Glutamatergic neuron (in vitro differentiated cells): ENCODE measurements at regions not wholly inside any gene's neighbourhood (a gene's known extent, or its start where the extent isn't known, plus 50 kb on each side); places are given as distances from the start of the nearest gene placed in this dataset.
"Not testable (repeated sequence)": the region's sequence is repeated elsewhere in the genome, so short reads cannot be mapped to it uniquely, and the experiment has no call there.

ENCODE experiments used
- DNase-seq: peaks from one replicate; pipeline ENCODE4 v3.0.0; 2022
- H3K27ac Mint-ChIP-seq: one replicate; pipeline ENCODE4 v1.8.0; 2020; ENCODE audit warnings: mild to moderate bottlenecking, mixed read lengths, inconsistent platforms; ENCODE audit not compliant: unreplicated experiment
- H3K27me3 Mint-ChIP-seq: one replicate; pipeline ENCODE4 v1.8.0; 2020; ENCODE audit warnings: mild to moderate bottlenecking, moderate library complexity, mixed read lengths, inconsistent platforms; ENCODE audit not compliant: unreplicated experiment
- H3K36me3 Mint-ChIP-seq: one replicate; pipeline ENCODE4 v1.8.0; 2020; ENCODE audit warnings: mild to moderate bottlenecking, mixed read lengths, inconsistent platforms; ENCODE audit not compliant: unreplicated experiment
- H3K4me1 Mint-ChIP-seq: one replicate; pipeline ENCODE4 v1.8.0; 2020; ENCODE audit warnings: mild to moderate bottlenecking, low read depth, mixed read lengths, inconsistent platforms; ENCODE audit not compliant: unreplicated experiment
- H3K4me3 Mint-ChIP-seq: one replicate; pipeline ENCODE4 v1.8.0; 2020; ENCODE audit warnings: mild to moderate bottlenecking, mixed read lengths, inconsistent platforms; ENCODE audit not compliant: unreplicated experiment
- H3K9me3 Mint-ChIP-seq: one replicate; pipeline ENCODE4 v1.8.0; 2020; ENCODE audit warnings: mild to moderate bottlenecking, moderate library complexity, mixed read lengths, inconsistent platforms; ENCODE audit not compliant: unreplicated experiment
- TF ChIP-seq, protein P1 (sequence below): fragments of 200-600 bp; sonication (generic); IDR thresholded peaks from one replicate; pipeline ENCODE4 v1.5.0; 2021; ENCODE audit not compliant: partially characterized antibody, unreplicated experiment

DNA sequence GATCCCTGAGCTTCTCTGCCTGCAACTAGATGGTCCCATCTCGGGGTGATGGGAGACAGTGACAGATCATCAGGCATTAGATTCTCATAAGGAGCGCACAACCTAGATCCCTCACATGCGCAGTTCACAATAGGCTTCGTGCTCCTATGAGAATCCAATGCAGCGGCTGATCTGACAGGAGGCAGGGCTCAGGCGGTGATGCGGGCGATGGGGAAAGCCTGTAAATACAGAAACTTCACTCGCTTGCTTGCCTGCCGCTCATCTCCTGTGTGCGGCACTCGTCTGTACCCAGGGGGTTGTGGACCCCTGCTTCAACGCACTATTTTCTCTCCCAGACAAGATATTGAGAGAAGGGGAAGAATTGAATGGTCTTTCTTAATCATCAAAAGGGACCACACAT, 473.9 kb downstream of the ZNF536 start:
- TF ChIP-seq, protein P1, sequence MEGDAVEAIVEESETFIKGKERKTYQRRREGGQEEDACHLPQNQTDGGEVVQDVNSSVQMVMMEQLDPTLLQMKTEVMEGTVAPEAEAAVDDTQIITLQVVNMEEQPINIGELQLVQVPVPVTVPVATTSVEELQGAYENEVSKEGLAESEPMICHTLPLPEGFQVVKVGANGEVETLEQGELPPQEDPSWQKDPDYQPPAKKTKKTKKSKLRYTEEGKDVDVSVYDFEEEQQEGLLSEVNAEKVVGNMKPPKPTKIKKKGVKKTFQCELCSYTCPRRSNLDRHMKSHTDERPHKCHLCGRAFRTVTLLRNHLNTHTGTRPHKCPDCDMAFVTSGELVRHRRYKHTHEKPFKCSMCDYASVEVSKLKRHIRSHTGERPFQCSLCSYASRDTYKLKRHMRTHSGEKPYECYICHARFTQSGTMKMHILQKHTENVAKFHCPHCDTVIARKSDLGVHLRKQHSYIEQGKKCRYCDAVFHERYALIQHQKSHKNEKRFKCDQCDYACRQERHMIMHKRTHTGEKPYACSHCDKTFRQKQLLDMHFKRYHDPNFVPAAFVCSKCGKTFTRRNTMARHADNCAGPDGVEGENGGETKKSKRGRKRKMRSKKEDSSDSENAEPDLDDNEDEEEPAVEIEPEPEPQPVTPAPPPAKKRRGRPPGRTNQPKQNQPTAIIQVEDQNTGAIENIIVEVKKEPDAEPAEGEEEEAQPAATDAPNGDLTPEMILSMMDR: no peak
- H3K9me3 Mint-ChIP-seq: peaks cover 5% of the 10 kb centered on the region
- H3K27ac Mint-ChIP-seq: no peak overlapping the region
- H3K36me3 Mint-ChIP-seq: peaks cover 7% of the 10 kb centered on the region
- DNase-seq: no peak
- peaks cover 1% of the 10 kb centered on the region for H3K27me3 Mint-ChIP-seq
- H3K4me3 Mint-ChIP-seq: no peak overlapping the region
- peaks cover 1% of the 10 kb centered on the region for H3K4me1 Mint-ChIP-seq

GRCh38 chr19:30842926-30843325, 470.7 kb downstream of the ZNF536 start:
- H3K4me3 Mint-ChIP-seq: no peak overlapping the region
- H3K27ac Mint-ChIP-seq: no peak overlapping the region
- H3K4me1 Mint-ChIP-seq: peaks cover 1% of the 10 kb centered on the region
- peaks cover 1% of the 10 kb centered on the region for H3K27me3 Mint-ChIP-seq
- peaks cover 7% of the 10 kb centered on the region for H3K36me3 Mint-ChIP-seq
- H3K9me3 Mint-ChIP-seq: peaks cover 6% of the 10 kb centered on the region
- no peak for DNase-seq
- TF ChIP-seq, protein P1: no peak

DNA sequence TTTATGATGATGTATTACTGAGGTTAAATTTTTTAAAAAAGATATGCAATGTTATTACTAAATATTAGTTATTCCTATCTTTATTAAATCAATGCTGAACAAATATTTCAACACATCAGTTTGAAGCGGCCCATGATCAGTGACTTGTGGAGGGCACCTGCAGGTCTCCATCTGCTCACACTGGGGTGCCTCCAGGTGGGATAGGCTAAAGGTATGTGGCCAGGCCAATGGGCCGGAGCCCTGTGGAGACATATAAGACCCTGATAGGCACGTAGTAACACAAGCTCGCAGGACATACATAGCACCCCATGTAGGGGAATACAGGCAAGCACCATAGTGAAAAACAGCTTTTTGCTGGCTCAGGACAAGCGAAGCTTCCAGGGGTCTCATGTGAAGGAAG, 469.8 kb downstream of the ZNF536 start:
- TF ChIP-seq, protein P1: no peak
- H3K4me3 Mint-ChIP-seq: no peak overlapping the region
- peaks cover 6% of the 10 kb centered on the region for H3K9me3 Mint-ChIP-seq
- no peak overlapping the region for H3K27ac Mint-ChIP-seq
- peaks cover 1% of the 10 kb centered on the region for H3K4me1 Mint-ChIP-seq
- DNase-seq: no peak
- H3K36me3 Mint-ChIP-seq: peaks cover 7% of the 10 kb centered on the region
- H3K27me3 Mint-ChIP-seq: peaks cover 1% of the 10 kb centered on the region

DNA sequence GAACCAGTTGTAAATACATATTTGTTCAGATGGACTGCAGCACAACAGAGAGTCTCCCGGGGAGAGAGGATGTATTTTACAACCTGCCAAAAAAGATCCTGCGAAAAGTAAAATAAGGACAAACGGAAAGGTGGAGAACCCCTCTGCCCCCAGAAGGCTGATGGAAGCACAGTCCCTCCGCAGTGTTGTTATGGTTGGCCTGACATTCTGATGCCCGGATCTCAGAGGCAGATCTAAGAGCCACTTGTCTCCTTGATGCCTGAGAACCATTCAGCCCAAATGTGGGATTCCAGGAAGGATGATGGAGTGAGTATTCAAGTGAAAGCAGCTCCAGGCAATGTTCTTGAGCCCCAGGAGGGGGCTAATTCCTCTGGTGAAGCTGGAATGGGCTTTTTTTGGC, 458.7 kb downstream of the ZNF536 start:
- Mint-ChIP-seq H3K36me3 (peaks cover 4% of the 10 kb centered on the region), H3K27me3 (no peaks in the 10 kb centered on the region), H3K4me1 (no peaks in the 10 kb centered on the region), H3K27ac (no peak overlapping the region), H3K4me3 (no peak overlapping the region), H3K9me3 (no peaks in the 10 kb centered on the region)
- TF ChIP-seq, protein P1: no peak
- no peak for DNase-seq

DNA sequence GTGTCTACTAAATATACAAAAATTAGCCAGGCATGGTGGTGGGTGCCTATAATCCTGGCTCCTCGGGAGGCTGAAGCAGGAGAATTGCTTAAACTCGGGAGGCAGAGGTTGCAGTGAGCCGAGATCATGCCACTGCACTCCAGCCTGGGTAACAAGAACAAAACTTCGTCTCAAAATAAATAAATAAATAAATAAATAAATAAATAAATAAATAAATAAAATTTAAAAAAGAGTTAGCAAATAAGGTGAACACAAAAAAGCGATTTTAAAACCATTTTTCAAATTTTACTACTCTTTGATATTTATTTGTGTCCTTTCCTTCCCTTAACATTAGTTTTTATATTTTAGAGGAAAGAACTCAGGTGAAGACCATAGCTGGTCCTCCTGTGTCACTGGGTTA, 453.3 kb downstream of the ZNF536 start:
- not testable (repeated sequence) for H3K4me1 Mint-ChIP-seq, H3K4me3 Mint-ChIP-seq, H3K36me3 Mint-ChIP-seq, H3K27ac Mint-ChIP-seq, H3K9me3 Mint-ChIP-seq, DNase-seq, H3K27me3 Mint-ChIP-seq

- H3K9me3 Mint-ChIP-seq: peaks cover 2% of the 10 kb centered on the region
- H3K4me3 Mint-ChIP-seq: no peak overlapping the region
- peaks cover 4% of the 10 kb centered on the region for H3K36me3 Mint-ChIP-seq
- H3K4me1 Mint-ChIP-seq: no peaks in the 10 kb centered on the region
- no peak for DNase-seq
- TF ChIP-seq, protein P1: no peak
- no peaks in the 10 kb centered on the region for H3K27me3 Mint-ChIP-seq
- H3K27ac Mint-ChIP-seq: no peak overlapping the region
Measured at GRCh38 chr19:30824809-30825208, 452.6 kb downstream of the ZNF536 start.
